ELF-1 (cell line): ENCODE measurements at regions not wholly inside any gene's neighbourhood (a gene's known extent, or its start where the extent isn't known, plus 50 kb on each side); places are given as distances from the start of the nearest gene placed in this dataset.
"Not testable (repeated sequence)": the region's sequence is repeated elsewhere in the genome, so short reads cannot be mapped to it uniquely, and the experiment has no call there.

ENCODE experiments used
- DNase-seq: peaks from one replicate; pipeline ENCODE4 v3.0.0-alpha.2; 2016; ENCODE audit warnings: low read depth, low spot score

DNA sequence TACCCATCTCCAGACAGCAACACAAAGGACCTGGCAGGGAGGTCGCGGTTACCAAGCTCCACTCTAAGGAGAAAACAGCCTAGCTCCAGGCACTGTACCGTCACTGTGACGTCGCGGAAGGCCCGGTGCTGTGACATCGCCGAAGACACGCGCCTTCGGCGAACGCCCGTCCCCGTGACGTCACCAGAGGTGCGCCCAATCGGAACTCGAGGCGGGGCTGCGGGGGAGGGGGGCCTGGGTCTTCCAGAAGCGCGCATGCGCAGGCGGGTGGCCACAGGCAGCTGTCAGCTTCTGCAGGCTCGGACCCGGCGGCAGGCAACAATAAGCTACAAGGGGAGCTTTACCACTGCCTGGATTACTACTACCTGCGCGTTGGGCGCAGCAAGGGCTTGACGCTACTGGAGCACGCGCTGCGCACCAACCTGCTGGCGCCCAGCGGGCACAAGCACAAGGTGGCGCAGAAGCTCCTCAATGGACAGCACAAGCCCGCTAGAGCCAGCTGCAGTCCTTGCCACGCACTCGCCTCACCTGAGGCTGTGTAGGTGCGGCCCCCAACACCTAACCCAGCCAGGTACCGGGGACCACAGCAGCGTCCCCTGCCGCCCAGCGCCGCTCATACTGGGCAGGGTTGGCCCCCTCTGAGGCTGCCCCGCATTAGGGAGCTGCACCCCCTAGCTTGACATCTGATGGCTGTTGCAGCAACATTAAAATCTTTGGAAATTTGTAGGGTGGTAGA, 208.4 kb downstream of the TPST1 start:
- peak; percentile 94 for DNase-seq

DNA sequence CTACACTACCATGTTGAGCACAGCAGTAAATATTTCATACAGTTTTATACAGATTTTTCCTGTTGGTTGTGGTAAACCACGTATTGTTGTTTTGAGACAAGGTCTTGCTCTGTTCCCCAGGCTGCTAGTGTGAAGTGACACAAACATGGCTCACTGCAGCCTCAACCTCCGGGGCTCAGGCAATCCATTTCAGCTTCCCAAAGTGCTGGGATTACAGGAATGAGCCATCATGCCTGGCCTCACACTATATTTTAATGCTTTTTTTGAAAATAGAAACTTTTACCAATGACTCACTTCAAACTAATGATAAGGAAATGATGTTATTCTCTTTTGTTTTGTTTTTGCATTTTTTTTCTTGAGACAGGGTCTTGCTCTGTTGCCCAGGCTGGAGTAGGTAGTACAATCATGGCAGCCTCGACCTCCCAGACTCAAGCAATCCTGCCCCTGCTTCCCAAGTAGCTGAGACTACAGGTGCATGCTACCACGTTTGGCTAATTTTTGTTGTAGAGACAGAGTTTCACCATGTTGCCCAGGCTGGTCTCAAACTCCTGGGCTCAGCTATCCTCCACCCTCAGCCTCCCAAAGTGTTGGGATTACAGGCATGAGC, 210.6 kb downstream of the TPST1 start:
- DNase-seq, result no peak

- no peak for DNase-seq
Measured at GRCh38 chr7:66418537-66418936, 210.1 kb upstream of the KCTD7 start.

DNA sequence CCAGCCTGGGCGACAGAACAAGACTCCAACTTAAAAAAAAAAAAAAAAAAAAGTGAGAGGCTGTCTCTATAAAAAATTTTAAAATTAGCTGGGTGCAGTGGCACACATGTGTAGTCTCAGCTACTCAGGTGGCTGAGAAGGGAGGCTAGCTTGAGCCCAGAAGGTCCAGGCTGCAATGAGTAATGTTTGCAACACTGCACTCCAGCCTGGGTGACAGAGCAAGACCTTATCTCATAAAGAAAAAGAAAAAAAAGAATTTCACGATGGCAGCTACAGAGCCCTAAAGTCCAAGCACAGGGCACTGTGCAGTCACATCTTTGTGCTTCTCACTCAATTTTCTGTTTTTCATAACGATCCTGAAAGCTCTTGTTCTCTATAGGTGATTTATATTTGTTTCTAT, 209.5 kb upstream of the KCTD7 start:
- DNase-seq, result no peak

- DNase-seq, result no peak
Measured at GRCh38 chr7:66421830-66422475, 206.7 kb upstream of the KCTD7 start.

GRCh38 chr7:66423729-66424128, 205.0 kb upstream of the KCTD7 start:
- no peak for DNase-seq

DNA sequence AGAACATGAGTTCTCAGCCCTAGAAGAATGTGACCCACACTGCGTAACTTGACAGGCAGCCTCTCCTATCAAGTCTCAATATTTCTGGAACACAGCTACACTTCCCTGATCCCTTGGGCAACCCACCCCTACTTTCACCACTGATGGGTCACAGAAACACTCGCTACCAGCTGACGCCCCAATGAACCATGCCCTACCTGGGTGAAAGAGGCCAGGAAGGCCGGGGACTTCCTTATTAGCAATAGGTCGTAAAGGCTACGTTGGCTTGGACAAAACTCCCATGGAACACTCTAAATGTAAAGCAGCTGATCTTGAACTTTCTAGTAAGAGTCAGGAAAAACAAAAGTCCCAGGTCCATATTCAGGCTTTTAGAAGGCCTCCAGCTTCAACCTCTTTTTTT, 202.3 kb upstream of the KCTD7 start:
- no peak for DNase-seq

DNA sequence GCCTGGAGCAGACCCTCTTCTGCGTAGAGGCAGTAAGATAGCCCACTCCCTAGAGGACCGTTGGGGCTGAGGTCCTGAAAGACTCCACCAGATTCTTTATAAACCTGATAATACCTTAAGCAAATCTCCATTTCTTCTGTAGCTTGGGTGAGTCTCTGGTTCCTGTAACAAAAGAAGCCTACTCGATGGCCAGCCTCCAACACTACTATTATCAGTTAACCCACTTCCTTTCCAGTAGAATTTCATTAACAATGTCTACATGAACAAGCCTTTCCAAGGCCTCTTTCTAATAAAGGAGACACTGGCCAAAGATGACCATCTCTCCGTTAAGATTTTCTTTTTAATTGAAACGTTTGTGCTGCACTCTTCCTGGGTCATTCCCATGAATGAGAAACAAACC, 201.7 kb upstream of the KCTD7 start:
- DNase-seq, result no peak

- peak; percentile 19 for DNase-seq
Measured at GRCh38 chr7:66427956-66428355, 200.7 kb upstream of the KCTD7 start.

GRCh38 chr7:66429498-66430163, 199.1 kb upstream of the KCTD7 start:
- peak; percentile 32 for DNase-seq

DNA sequence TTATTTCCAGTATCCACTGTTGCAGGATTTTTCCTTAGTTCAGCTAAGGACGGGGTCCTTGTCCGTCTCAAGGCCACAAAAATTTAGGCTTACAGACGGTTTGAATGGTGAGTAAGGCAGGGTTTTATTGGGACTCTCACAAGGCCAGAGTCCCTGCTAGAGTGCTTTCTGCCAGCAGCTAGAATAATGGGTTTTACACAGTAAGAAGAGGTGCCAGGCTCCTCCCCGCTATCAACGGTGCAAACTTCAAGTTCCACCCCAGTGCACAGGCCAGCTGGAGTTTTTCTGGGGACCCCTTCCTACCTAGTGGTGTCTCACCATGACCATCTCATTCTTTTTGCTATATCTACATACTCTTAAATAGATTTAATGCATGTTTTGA, 198.5 kb upstream of the KCTD7 start:
- no peak for DNase-seq

- DNase-seq, result not testable (repeated sequence)
Measured at GRCh38 chr7:66438703-66439405, 189.8 kb upstream of the KCTD7 start.

GRCh38 chr7:66442385-66442784, 186.3 kb upstream of the KCTD7 start:
- no peak for DNase-seq

DNA sequence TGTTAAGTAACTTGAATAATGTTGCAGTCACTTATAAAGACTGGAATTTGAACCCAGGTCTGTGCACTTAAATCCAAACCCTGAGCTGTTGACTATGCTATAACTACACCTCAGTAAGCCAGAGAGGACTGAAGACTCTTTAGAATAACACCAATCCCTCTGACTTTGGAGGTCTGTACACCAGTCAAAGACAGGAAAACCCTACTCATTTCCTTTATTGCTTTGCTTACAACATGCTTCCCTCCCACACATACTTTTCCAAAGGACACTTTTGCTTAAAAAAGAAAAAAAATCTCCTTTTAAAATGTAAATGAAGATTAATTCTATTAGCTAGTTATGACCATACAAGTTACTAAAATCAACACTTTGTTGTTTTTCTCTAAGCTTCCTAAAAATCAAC, 184.7 kb upstream of the KCTD7 start:
- DNase-seq, result no peak

GRCh38 chr7:66447007-66447406, 181.7 kb upstream of the KCTD7 start:
- DNase-seq, result not testable (repeated sequence)

DNA sequence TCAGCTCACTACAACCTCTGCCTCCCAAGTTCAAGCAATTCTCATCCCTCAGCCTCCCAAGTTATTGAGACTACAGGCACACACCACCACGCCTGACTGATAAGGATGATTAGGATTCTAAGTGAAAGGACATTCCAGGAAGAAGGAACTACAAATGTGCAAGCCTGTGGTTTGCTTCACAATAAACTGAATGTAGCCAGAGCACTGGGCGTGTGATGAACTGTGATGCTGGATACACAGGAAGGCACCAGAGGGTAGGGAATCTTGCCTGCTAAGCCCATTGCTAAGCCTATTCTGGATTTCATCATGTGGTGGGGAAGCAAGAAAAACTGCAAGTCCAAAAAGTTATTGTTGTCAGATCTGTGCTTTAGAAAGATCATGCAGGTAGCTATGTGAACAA, 177.9 kb upstream of the KCTD7 start:
- DNase-seq, result not testable (repeated sequence)

GRCh38 chr7:66451713-66452112, 177.0 kb upstream of the KCTD7 start:
- DNase-seq, result not testable (repeated sequence)

DNA sequence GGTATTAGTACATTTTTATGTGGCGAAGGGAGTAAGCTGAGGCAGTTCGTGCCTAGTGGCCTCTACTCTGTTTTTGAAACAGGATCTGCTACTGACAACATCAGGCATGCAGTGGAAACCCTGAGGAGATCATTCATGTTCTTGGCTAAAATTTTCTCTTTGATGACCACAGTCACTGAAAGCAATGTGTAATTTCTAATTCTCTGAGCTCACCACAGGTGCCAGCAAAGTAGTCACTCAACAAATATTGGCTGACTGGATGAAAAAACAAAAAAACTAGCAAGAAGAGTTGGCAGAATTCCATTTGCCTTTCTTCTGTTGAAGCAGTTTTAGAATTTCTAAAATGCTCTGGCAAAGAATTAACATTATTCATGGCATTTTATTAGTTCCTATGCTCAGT, 176.5 kb upstream of the KCTD7 start:
- DNase-seq, result no peak

DNA sequence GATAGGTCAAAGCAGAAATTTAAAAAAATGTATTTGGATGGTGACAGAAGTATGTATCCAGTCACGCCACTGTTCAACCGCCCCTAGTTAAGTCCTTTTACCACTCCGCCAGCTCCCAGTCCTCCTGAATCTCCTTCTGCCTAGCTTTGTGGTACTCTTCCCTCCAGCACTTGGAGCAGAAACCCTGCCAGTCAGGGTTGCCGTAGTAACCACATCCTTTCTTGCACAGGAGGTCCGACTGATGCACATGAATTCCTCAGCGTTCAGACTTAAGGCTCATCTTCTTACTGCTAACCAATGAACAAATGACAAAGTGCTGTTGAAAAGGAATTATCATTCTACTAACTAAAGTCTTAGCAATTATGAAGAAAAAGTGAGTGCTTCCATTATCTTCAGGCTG, 175.3 kb upstream of the KCTD7 start:
- DNase-seq, result no peak

DNA sequence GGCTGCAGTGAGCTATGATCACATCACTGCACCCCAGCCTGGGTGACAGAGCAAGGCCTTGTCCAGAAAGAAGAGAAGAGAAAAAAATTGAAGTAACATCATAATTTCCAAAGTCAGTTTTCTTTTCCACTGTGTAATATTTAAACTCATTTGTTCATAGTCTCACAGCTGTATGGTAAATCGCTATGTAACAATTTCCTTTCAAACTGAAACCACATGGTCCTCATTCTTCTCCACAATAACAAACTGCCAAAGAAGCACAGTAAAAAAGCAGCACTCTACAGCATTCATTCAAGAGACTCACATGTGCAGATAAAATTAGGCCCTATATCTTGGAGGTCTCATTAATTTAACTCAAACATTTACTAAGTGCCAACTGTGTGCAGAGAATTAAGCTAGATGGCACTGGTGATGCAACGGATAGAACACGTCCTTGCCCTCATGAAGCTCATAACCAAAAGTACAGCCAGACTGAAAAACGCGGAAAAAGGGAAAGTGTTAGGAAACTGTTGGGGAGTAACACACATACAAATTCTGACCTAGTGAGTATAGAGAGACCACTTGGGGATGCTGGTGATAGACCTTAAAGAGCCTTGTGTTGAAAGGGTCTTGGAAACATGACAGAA, 174.0 kb upstream of the KCTD7 start:
- no peak for DNase-seq

GRCh38 chr7:66455432-66455831, 173.2 kb upstream of the KCTD7 start:
- DNase-seq, result not testable (repeated sequence)
